ENCODE measurements at regions not wholly inside any gene's neighbourhood (a gene's known extent, or its start where the extent isn't known, plus 50 kb on each side); places are given as distances from the start of the nearest gene placed in this dataset.

DNA sequence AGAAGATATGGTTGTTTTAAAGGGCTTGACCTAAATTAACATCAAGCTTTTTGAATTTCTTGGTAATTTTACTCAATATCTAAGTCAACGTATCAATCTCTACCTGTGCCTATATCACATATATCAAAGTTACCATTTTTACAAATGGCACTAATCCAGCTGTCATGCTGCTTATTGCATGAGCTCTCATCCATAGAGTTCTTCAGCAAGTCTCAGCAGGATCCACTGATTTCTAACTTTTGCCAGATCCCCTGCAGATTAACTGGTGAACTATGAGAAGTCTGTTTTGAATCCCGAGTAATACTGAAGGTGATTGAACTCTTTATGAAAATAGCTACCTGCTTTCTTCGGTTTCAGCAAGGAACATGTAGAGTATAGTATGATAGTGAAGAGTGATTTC is 1239.8 kb upstream of the ACO1 start:
- TF ChIP-seq, protein P1, sequence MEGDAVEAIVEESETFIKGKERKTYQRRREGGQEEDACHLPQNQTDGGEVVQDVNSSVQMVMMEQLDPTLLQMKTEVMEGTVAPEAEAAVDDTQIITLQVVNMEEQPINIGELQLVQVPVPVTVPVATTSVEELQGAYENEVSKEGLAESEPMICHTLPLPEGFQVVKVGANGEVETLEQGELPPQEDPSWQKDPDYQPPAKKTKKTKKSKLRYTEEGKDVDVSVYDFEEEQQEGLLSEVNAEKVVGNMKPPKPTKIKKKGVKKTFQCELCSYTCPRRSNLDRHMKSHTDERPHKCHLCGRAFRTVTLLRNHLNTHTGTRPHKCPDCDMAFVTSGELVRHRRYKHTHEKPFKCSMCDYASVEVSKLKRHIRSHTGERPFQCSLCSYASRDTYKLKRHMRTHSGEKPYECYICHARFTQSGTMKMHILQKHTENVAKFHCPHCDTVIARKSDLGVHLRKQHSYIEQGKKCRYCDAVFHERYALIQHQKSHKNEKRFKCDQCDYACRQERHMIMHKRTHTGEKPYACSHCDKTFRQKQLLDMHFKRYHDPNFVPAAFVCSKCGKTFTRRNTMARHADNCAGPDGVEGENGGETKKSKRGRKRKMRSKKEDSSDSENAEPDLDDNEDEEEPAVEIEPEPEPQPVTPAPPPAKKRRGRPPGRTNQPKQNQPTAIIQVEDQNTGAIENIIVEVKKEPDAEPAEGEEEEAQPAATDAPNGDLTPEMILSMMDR (IDR thresholded peaks at IDR 0.05), result no peak
- no peak for TF ChIP-seq POLR2A (IDR thresholded peaks at IDR 0.05)

Measured in lower leg skin (tissue), 3 donors.